ENCODE measurements at regions not wholly inside any gene's neighbourhood (a gene's known extent, or its start where the extent isn't known, plus 50 kb on each side); places are given as distances from the start of the nearest gene placed in this dataset.

DNA sequence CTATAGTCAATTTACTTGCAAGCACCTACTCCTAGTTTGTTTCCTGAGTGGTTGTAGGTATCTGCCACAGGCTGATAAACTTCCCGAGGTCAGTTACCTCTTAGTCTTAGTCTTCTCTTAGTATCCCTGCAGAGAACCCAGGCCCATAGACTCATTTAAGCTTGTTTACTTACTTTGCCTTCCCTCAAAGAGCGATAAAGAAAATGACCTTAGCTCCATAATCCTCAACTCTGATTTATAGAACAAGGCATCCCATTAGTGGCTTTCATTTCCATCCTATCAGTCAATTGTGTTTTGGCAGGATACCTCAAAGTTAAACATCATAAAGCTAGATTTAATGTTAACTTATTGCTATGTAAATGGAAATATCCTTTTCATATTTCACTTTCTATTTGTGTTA, 119.7 kb downstream of the UCHL5 start (continued):
- TF ChIP-seq CHD7 (IDR thresholded peaks at IDR 0.05; ENCODE audit: low read depth, low read length) (no peak), CBFA2T3 (IDR thresholded peaks at IDR 0.05) (peak; percentile 45; the same call in 1 of the 2 replicates), HBP1 (CRISPR knock-in tag; IDR thresholded peaks at IDR 0.05) (no peak), SAFB2 (IDR thresholded peaks at IDR 0.05; ENCODE audit: borderline replicate concordance, low read depth, low read length, severe bottlenecking) (no peak), ATF7 (IDR thresholded peaks at IDR 0.05) (no peak), DPF2 (IDR thresholded peaks at IDR 0.05) (no peak)

Data from K562 (cell line).